ENCODE measurements at regions not wholly inside any gene's neighbourhood (a gene's known extent, or its start where the extent isn't known, plus 50 kb on each side); places are given as distances from the start of the nearest gene placed in this dataset.
"Not testable (repeated sequence)": the region's sequence is repeated elsewhere in the genome, so short reads cannot be mapped to it uniquely, and the experiment has no call there.

- DNase-seq = no peak
Measured at GRCh38 chr7:16318989-16319915, 102.1 kb downstream of the CRPPA start.

GRCh38 chr7:16318463-16318862 is 102.9 kb downstream of the CRPPA start:
- no peak for DNase-seq

- no peak for DNase-seq
Measured at GRCh38 chr7:16317406-16317805, 103.9 kb downstream of the CRPPA start.

GRCh38 chr7:16315280-16315679 is 106.1 kb downstream of the CRPPA start:
- no peak for DNase-seq

- DNase-seq = no peak
Measured at GRCh38 chr7:16309129-16309528, 112.2 kb downstream of the CRPPA start.

GRCh38 chr7:16301291-16301690 is 120.0 kb downstream of the CRPPA start:
- no peak for DNase-seq

- no peak for DNase-seq
Measured at GRCh38 chr7:16300361-16300895, 120.9 kb downstream of the CRPPA start.

- DNase-seq = no peak
Measured at GRCh38 chr7:16299853-16300252, 121.5 kb downstream of the CRPPA start.

- no peak for DNase-seq
Measured at GRCh38 chr7:16298221-16298620, 123.1 kb downstream of the CRPPA start.

GRCh38 chr7:16295558-16295957 is 125.8 kb downstream of the CRPPA start:
- DNase-seq = no peak

GRCh38 chr7:16293669-16294425 is 127.5 kb downstream of the CRPPA start:
- DNase-seq = no peak

GRCh38 chr7:16284581-16284980 is 136.8 kb downstream of the CRPPA start:
- no peak for DNase-seq

GRCh38 chr7:16278167-16278787 is 143.1 kb downstream of the CRPPA start:
- DNase-seq = no peak

- no peak for DNase-seq
Measured at GRCh38 chr7:16271990-16272665, 149.2 kb downstream of the CRPPA start.

GRCh38 chr7:16271355-16271915 is 149.9 kb downstream of the CRPPA start:
- no peak for DNase-seq

- DNase-seq = no peak
Measured at GRCh38 chr7:16270844-16271243, 150.5 kb downstream of the CRPPA start.

- DNase-seq = no peak
Measured at GRCh38 chr7:16268821-16269768, 152.2 kb downstream of the CRPPA start.

- no peak for DNase-seq
Measured at GRCh38 chr7:16267953-16268820, 153.2 kb downstream of the CRPPA start.

- DNase-seq = no peak
Measured at GRCh38 chr7:16266877-16267276, 154.5 kb downstream of the CRPPA start.

- DNase-seq = not testable (repeated sequence)
Measured at GRCh38 chr7:16266470-16266869, 154.9 kb downstream of the CRPPA start.
